ENCODE measurements at regions not wholly inside any gene's neighbourhood (a gene's known extent, or its start where the extent isn't known, plus 50 kb on each side); places are given as distances from the start of the nearest gene placed in this dataset.

DNA sequence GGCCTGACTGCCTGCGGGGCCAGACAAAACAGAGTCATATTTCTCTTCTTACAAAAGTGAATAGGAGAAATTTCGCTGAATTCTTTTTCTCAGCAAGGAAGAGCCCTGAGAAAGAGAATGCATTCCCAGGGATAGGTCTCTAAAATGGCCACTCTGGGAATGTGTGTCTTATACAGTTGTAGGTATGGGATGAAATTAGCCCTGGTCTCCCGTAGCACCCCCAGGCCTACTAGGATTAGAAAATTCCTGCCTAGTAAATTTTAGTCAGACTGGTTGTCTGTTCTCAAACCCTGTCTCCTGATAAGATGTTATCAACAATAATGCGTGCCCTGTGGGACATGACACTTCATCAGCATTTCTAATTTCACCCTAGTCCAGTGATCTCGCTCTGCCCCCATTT is 920.1 kb downstream of the LTN1 start:
- no peak for ATAC-seq
- H3K4me2 ChIP-seq, result no peak overlapping the region

More for the DNA sequence above, 920.1 kb downstream of the LTN1 start:
- no peak overlapping the region for H3K27ac ChIP-seq (ENCODE audit: low read depth)
- H3K27me3 ChIP-seq (ENCODE audit: insufficient read depth), result no peaks in the 10 kb centered on the region
- no peaks in the 10 kb centered on the region for H4K20me1 ChIP-seq (replicated peaks; ENCODE audit: insufficient read depth)
- Mint-ChIP-seq H3K9me3 (peaks cover 15% of the 10 kb centered on the region; the same call in 2 of the 3 replicates), H3K27ac (no peak overlapping the region), H3K36me3 (ENCODE audit: low read depth) (peaks cover 14% of the 10 kb centered on the region; the same call in 2 of the 3 replicates), H3K4me1 (peaks cover 17% of the 10 kb centered on the region), H3K4me3 (no peak overlapping the region), H3K27me3 (ENCODE audit: insufficient read depth, low read depth, poor library complexity) (no peaks in the 10 kb centered on the region)
- TF ChIP-seq ZNF331 (CRISPR knock-in tag; IDR thresholded peaks at IDR 0.05; ENCODE audit: low read depth) (no peak), ZNF114 (CRISPR knock-in tag; IDR thresholded peaks at IDR 0.05) (no peak), CREB1 (CRISPR knock-in tag; IDR thresholded peaks at IDR 0.05; ENCODE audit: low read depth) (no peak), STAT1 (IDR thresholded peaks at IDR 0.05; ENCODE audit: unreplicated experiment) (no peak), NANOG (IDR thresholded peaks at IDR 0.05; ENCODE audit: borderline replicate concordance) (no peak), EZH2 (IDR thresholded peaks at IDR 0.05; ENCODE audit: low read depth, unreplicated experiment) (no peak), EZH2phosphoT487 (IDR thresholded peaks at IDR 0.05; ENCODE audit: unreplicated experiment) (no peak), JUNB (IDR thresholded peaks at IDR 0.05; ENCODE audit: unreplicated experiment) (no peak), CTCF (conservative IDR thresholded peaks at IDR 0.05; ENCODE audit: low read depth in 2 of 2) (no peak), REST (IDR thresholded peaks at IDR 0.05; ENCODE audit: unreplicated experiment) (no peak), POLR2AphosphoS5 (IDR thresholded peaks at IDR 0.05; ENCODE audit: low read depth) (no peak), ETS1 (IDR thresholded peaks at IDR 0.05) (no peak)
- TF ChIP-seq, protein P1, sequence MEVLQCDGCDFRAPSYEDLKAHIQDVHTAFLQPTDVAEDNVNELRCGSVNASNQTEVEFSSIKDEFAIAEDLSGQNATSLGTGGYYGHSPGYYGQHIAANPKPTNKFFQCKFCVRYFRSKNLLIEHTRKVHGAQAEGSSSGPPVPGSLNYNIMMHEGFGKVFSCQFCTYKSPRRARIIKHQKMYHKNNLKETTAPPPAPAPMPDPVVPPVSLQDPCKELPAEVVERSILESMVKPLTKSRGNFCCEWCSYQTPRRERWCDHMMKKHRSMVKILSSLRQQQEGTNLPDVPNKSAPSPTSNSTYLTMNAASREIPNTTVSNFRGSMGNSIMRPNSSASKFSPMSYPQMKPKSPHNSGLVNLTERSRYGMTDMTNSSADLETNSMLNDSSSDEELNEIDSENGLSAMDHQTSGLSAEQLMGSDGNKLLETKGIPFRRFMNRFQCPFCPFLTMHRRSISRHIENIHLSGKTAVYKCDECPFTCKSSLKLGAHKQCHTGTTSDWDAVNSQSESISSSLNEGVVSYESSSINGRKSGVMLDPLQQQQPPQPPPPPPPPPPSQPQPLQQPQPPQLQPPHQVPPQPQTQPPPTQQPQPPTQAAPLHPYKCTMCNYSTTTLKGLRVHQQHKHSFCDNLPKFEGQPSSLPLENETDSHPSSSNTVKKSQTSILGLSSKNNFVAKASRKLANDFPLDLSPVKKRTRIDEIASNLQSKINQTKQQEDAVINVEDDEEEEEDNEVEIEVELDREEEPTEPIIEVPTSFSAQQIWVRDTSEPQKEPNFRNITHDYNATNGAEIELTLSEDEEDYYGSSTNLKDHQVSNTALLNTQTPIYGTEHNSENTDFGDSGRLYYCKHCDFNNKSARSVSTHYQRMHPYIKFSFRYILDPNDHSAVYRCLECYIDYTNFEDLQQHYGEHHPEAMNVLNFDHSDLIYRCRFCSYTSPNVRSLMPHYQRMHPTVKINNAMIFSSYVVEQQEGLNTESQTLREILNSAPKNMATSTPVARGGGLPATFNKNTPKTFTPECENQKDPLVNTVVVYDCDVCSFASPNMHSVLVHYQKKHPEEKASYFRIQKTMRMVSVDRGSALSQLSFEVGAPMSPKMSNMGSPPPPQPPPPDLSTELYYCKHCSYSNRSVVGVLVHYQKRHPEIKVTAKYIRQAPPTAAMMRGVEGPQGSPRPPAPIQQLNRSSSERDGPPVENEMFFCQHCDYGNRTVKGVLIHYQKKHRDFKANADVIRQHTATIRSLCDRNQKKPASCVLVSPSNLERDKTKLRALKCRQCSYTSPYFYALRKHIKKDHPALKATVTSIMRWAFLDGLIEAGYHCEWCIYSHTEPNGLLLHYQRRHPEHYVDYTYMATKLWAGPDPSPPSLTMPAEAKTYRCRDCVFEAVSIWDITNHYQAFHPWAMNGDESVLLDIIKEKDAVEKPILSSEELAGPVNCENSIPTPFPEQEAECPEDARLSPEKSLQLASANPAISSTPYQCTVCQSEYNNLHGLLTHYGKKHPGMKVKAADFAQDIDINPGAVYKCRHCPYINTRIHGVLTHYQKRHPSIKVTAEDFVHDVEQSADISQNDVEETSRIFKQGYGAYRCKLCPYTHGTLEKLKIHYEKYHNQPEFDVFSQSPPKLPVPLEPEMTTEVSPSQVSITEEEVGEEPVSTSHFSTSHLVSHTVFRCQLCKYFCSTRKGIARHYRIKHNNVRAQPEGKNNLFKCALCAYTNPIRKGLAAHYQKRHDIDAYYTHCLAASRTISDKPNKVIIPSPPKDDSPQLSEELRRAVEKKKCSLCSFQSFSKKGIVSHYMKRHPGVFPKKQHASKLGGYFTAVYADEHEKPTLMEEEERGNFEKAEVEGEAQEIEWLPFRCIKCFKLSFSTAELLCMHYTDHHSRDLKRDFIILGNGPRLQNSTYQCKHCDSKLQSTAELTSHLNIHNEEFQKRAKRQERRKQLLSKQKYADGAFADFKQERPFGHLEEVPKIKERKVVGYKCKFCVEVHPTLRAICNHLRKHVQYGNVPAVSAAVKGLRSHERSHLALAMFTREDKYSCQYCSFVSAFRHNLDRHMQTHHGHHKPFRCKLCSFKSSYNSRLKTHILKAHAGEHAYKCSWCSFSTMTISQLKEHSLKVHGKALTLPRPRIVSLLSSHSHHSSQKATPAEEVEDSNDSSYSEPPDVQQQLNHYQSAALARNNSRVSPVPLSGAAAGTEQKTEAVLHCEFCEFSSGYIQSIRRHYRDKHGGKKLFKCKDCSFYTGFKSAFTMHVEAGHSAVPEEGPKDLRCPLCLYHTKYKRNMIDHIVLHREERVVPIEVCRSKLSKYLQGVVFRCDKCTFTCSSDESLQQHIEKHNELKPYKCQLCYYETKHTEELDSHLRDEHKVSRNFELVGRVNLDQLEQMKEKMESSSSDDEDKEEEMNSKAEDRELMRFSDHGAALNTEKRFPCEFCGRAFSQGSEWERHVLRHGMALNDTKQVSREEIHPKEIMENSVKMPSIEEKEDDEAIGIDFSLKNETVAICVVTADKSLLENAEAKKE (CRISPR knock-in tag; IDR thresholded peaks at IDR 0.05), result no peak
- H3K36me3 ChIP-seq (ENCODE audit: insufficient read depth), result no peaks in the 10 kb centered on the region
- no peaks in the 10 kb centered on the region for H3K9me2 ChIP-seq (ENCODE audit: insufficient read depth)
- no peak overlapping the region for H2AFZ ChIP-seq
- H3K4me3 ChIP-seq, result no peak overlapping the region
- no peaks in the 10 kb centered on the region for H3F3A ChIP-seq (replicated peaks; ENCODE audit: low read depth)
- H3K79me2 ChIP-seq (replicated peaks; ENCODE audit: insufficient read depth), result no peaks in the 10 kb centered on the region
- no peak for DNase-seq (ENCODE audit: low spot score)
- peaks cover 7% of the 10 kb centered on the region for H3K4me1 ChIP-seq (ENCODE audit: insufficient read depth)

All from GM23338 (cell line).